Stimulated activated naive CD4-positive, alpha-beta T cell treated with Interleukin-2 at 50 U/mL for 16 hours (primary cell): ENCODE measurements at regions not wholly inside any gene's neighbourhood (a gene's known extent, or its start where the extent isn't known, plus 50 kb on each side); places are given as distances from the start of the nearest gene placed in this dataset.
"Not testable (repeated sequence)": the region's sequence is repeated elsewhere in the genome, so short reads cannot be mapped to it uniquely, and the experiment has no call there.

ENCODE experiments used
- DNase-seq: peaks from one replicate; lab custom pipeline; 2025; lab: John Stamatoyannopoulos, UW

DNA sequence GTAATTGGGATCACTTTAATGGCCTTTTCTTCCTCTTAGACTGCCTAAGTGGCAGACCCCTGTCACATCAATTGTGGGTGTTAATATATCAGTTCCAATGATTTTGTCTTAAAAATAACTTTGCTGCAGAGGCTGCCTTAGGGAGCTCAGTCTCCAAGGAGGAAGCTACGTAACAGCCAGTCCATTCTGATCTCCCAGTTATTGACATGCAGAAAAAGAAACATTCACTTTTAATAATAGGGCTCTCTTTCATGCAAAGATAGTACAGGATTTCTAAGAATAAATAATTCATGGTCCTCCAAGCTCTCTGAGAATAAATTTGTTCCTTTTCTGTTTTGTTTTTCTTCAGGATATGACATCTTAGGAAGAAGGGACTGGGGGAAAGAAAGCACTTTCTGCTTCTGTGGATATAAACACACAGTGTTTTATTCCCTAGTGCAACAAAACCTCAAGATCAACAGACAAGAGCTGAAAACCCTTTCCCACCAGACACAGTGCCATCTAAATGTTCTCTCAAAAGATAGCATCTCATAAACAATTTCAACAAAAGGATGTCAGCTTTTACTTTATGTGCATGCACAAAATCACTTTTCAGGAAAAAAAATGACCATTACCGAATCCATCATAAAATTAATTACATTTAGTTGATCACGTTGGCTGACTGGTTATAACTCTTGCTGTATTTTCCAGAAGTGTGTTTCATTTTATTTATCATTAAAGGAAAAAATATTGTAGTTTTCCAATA, 372.4 kb upstream of the SLC7A11 start:
- no peak for DNase-seq

DNA sequence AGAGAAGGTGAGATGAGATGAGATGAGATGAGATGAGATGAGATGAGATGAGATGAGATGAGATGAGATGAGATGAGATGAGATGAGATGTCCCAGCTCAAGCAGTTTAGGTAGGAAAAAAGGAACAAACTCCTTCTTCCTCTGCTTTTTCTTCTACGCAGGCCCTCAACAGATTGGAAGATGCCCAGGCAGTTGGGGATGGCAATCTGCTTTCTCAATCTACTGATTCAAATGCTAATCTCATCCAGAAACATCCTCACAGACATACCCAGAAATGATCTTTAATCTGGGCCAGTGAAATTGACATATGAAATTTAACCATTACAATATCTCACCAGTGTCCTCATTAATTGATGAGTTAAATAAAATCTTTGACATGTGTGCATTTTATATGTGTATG, 370.3 kb upstream of the SLC7A11 start:
- DNase-seq, result no peak

DNA sequence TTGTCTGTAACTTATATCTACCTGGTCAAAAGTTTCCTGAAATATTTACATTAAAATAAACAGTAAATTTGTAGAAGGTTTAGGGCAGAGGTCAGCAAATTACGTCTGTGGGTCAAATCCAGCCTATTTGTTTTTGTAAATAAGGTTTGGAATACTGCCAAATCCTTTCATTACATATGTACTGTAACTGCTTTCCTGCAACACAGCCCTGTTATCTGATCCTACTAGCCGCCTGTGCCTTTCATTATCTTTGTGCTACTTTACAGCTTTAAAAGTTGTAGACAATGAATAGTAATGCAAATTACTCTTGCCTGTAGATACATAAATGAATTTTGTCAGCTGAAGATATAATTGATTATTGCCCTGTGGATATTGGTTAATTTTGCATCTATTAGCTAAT, 369.6 kb upstream of the SLC7A11 start:
- DNase-seq, result no peak

DNA sequence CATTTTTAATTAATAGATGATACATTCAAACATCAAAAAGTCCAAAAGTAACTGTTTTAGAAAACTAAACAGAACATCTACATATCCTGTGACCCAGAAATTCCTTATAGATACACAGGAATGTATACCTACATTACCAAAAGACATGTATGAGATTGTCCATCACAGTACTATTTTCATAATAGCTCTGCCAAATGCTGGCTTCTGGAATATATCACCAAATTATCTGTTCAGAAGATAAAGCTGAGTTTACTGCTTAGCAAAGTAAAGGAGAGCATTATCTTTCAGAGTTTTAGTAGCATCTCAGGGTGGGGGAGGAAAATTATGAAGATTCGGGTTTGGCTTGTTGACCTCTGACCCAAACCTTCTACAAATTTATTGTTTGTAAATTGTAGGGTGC, 368.9 kb upstream of the SLC7A11 start:
- DNase-seq, result no peak

DNA sequence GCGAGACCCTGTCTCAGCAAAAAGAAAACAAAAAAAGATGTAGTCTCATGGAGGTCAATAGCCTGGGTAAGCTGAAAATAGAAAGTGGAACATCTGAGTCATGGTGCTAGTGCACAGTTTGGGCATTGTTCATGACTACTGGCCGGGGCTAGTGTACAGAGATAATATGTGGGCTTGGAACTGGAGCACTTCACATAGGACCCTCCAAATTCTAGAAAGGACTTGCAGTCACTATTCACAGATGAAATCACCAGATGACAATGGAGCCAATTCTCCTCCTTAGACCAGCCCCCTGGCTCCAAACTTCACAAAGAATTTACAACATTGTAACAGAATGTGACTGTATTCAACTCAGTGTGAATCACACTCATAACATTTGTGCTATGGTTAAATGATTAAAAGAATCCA, 367.8 kb upstream of the SLC7A11 start:
- DNase-seq, result no peak

DNA sequence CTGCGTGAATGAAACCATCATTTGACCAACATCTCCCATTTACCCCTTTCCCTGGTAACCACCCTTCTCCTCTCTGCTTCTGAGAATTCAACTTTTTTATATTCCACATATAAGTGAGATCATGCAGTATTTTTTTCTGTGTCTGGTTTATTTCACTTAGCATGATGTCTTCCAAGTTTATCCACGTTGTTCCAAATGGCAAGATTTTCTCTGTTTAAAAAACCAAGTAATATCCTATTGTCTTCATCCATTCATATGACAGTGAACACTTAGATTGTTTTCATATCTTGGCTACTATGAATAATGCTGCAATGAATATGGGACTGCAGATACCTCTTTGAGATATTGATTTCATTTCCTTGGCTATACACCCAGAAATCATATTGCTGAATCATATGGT, 362.4 kb upstream of the SLC7A11 start:
- DNase-seq, result no peak

DNA sequence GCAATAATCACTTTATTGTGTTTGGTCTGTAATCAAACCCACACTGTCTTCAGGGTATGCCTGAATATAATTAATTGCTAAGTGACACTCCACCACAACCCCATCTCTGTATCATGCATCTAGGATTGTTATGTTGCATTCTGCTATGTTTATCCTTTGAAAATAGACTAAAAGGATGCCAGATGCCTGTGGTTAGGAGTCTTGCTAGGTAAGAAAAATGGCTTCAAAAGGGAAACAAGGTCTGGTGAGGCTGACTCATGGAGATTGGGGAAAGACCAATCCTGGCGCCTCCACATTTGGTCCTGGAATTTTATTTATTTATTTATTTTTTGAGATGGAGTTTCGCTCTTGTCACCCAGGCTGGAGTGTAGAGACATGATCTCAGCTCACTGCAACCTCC, 360.5 kb upstream of the SLC7A11 start:
- no peak for DNase-seq

DNA sequence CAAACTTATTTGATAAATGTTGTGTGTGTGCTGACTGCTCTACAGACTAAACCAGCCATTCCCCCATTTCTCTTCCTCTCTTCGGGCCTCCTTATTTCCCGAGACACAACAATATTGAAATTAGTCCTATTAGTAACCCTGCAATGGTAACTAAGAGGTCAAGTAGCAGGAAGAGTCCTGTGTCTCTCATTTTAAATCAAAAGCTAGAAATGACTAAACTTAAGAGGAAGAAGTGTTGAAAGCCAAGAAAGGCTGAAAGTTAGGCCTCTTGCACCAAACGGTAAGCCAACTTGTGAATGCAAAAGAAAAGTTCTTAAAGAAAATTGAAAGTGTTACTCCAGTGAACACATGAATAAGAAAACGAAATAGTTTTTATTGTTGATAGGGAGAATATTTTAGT, 357.8 kb upstream of the SLC7A11 start:
- no peak for DNase-seq

DNA sequence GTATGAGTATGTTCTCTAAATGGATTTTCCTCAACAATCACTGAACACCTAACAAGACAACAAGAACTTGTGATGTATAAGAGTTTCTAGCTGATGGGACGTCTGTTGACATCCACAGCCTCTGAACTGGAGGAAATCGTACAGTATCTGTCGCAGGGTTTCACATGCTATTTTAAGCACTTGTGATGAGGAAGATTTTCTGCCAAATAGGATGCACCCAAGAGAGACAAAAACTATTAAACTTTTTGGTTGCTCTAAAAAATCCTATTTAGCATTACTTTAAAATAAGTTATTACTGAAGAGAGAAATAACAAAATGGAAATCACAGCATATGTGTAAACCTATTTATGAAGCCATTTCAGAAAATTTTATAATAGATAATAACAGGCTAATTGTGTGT, 356.1 kb upstream of the SLC7A11 start:
- DNase-seq, result no peak

DNA sequence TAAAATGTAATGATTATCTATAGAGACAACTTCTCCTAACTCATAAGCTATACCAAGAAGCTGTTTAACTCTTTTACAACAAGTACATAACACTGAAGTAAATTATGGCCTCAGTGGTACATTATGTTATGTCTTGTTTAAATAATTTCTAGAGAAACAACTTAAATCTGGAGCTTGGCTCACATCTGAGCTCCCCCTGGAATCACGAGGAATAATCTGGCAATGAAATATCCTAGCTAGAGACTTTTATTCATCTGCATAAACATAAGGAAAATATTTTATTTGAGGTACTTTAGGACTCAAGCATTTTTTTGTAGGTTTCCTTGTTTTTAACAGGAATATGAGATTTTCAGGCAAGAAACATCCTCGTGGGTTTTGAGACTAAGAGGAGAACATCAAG, 354.7 kb upstream of the SLC7A11 start:
- DNase-seq, result no peak

DNA sequence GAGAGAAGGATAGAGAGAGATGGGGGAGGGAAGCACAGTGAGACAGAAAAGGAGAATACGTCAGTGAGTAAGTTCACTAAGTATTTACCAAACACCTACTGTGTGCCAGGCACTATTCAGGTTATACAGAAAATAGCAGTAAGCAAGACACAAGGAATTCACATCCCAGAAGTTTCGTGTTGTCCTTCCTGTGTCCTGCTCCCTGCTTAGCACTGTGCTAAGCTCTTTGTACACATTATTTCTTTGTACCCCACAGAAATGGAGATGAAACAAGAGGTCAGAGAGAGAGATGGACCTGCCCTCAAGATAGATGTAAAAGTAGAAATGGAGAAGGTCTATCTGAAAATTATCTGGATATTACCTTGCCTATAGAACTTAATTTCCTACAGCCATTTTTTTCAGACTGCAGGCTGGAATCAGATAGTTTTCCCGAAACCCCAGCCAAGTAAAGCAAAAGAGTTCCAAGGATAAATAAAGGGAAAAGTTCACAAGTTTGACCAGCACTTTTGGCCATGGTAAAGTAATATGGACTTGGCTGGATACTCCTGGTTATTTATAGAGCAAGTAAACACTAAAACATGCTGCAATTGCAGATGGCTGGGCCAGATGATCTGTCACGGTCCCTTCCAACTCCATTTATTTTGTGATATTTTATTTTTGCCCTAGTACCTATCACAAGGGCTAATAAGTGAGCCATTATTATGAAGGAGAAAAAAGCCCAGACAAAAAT, 353.7 kb upstream of the SLC7A11 start:
- DNase-seq, result no peak

DNA sequence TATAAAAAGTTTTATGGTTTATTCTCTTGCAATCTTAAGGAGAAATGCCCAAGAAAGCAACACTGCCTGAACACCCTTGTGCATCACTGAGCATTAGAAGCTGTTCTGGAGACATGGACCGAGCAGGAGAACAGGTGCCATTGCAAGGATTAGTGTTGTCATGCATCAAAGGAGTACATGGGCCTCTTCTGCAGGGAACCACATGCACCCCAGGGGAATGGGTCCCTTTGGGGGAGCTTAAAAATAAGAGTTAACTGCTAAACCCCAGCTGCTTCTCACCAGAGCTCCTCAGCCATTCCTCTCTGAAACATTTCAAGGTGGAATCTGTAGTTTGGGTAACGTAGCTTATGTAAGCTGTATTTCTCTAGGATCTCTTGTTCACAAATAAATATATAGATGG, 353.0 kb upstream of the SLC7A11 start:
- no peak for DNase-seq

DNA sequence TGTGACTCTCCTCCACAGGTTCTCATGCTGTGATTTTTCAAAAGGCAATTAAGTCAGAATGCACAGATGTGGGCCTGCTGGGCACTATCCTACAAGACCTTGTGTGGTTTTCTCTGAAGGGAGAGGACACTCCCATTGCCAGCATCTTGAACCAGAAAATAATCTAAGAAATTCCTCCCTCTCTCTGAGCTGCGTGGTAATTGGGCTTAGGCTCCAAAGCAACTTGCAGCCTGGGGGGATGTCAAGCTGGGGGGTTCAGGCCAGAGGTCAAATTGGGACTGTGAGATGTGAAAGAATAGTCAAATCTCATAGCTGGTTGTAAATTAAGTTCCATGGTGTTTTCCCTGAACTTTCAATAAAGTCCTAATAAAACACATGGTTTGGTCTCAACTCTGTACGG, 350.6 kb upstream of the SLC7A11 start:
- DNase-seq, result no peak

DNA sequence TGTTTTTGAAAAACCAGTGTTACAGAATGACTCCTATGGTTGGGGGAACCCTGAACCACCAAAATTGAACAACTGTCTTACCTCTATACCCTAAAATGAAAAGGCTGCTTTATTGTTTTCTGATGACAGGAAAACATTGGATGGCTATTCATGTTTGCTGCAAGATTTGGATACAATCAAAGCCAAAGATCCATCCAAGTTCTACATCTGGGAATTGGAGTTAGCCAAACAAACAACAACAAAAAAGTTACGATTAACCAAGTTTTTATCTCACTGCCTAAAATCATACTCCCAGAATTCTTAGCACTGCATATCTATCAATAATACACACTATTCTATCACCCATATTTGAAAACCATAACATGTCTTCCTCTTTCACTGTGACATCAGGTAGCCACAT, 349.7 kb upstream of the SLC7A11 start:
- DNase-seq, result no peak

DNA sequence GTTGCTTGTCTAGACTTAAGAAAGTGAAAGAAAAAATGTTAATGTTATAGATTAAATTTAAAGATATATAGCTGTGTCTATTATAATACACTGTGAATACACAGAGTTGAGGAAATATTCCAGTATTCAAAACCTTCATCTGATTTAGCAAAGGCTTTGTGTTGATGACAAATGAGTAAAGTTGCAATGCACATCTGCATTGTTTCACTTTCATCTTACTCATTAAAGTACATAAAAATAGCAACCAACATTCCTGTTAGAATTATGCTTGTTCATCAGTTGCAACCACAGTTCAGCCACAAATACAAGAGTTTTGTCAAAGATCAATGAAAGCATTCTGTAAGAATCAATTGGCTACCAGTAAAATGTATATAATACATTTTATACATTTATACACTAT, 346.4 kb upstream of the SLC7A11 start:
- DNase-seq, result no peak

DNA sequence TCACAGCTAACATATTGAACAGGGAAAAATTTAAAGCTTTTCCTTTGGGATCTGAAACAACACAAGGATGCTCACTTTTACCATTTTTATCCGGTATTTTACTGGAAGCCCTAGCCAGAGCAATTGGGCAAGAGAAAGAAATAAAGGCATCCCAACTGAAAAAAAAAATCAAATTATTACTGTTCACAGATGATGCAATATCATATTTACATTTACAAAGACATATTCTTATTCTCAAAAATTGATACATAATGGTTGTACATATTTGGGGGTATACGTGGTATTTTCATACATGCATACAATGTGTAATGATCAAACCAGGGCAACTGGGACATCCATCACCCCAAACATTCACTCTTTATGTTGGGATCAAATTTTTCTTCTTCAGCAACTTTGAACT, 337.0 kb upstream of the SLC7A11 start:
- DNase-seq, result no peak

DNA sequence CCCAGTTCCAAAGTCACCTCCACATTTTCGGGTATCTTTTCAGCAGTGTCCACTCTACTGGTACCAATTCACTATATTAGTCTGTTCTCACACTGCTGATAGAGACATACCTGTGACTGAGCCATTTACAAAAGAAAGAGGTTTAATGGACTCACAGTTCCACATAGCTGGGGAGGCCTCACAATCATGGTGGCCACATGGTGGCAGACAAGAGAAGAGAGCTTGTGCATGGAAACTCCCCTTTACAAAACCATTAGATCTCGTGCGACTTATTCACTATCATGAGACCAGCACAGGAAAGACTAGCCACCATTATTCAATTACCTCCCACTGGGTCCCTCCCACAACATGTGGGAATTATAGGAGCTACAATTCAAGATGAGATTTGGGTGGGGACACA, 335.7 kb upstream of the SLC7A11 start:
- not testable (repeated sequence) for DNase-seq

DNA sequence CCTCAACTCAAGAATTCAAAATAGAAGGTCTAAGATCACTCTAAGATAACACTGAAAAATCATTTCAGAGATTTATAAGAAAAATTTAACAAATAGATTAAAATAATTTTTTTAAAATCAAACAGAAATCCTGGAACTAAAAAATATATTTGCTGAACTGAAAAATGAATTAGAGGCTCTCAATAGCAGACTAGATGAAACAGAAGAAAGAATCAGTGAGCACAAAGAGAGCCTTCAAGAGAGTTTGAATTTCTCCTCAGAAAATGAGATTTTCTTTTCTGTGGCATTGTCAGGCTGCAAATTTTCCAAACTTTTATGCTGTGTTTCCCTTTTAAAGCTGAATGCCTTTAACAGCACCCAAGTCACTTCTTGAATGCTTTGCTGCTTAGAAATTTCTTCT, 335.0 kb upstream of the SLC7A11 start:
- no peak for DNase-seq

DNA sequence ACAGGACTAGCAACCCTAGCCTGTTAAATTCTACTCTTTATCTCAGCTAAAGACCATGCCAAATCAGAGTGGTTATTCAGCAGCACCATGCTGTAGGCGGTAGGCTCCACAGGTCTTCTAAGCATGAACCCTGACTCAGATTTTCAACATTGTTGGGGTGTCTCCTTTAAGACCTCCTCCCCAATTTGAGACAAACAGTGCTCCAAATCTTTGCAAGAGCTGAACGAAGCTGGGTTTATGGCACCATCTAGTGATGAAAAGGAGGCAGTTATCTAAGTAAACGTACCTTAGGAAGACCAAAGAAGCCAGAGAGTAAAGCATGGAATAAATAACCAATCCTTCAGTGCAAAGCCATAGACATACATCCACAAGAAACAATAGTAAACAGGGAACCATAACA, 334.5 kb upstream of the SLC7A11 start:
- no peak for DNase-seq

DNA sequence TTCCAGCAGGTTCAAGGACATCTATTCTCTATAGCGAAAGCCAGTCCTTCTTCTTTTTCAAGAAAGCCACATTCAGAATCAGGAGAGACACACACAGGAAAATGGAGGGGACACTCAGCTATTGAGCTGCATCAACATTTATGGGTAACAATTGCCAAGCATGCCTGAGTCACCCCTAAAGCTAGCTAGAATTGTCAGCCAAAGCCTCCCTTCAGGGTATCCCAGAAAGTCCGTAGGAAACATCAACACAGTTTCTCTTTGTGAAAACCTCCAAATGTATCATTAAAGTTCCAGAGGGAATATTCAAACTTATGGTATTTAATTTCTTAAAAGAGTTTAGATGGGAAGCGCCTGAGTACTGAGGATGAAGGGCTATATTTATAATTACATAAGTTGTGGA, 331.1 kb upstream of the SLC7A11 start:
- no peak for DNase-seq

DNA sequence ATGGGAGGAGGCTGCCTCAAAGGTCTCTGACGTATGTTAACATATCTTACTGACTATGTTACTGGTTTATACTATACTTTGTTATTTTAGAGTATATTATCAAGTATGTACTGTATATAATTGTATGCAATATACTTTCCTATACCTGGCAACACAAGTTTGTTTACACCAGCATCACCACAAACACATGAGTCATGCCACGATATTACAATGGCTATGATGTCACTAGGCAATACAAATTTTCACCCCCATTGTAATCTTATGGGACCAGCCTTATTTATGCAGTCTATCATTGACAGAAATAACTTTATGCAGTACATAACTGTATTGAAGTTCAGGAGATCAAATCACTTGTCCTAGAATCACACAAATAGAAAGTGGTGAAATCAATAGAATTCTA, 329.9 kb upstream of the SLC7A11 start:
- DNase-seq, result no peak

DNA sequence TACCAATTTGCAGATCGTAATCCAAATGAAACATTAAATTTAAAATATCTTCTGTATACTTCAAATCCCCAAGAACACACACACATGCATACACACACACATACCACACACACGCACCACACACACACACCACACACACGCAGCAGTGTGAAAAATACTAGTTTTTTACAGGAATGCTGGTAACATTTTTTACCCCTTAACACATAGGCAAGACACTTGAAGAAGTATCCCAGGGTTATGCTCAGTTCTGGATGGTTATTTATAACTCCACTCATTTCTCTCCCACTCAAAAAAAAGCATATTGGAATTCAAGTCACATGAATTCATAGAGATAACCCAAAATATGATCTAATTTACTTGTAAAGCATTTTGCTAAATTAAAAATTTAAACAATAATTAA, 325.5 kb upstream of the SLC7A11 start:
- no peak for DNase-seq

DNA sequence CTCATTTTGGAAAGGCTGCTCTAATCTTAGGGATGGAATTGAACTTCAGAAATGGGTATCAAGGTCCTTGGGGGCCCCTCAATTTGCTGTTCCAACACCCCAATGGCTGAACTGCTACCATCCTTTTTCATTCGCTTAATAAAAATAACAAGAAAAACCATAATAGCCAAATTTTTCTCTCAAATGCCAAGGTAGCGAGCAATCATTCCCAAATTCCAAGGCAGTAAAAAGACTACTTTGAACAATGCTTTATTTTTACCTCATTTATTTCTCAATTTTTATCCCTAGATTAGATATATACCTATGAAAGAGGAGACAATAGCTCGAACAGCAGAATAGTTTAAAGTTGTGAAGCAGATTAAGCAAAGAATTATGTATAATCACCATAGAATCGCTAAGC, 323.4 kb upstream of the SLC7A11 start:
- no peak for DNase-seq

DNA sequence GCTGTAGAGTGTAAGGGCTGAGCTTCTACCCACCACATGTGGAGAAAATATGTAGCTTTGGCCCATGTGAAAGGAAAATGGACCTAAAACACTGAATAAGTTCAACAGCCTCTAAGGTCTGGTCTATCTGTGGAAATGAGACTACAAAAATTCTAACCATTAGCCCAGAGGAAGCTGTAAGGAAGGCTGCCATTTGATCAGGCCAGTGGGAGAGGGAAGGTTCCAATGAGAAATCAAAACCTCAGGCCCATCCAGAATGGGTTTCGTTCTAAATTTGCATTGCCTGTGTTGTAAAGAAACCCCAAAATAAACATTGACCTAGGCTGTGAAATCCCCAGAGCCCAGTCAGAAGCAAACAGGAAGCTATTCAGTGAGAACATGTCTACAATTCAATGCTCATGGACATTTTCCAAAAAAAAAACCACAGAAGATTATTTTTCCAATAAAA, 320.4 kb upstream of the SLC7A11 start:
- no peak for DNase-seq
